GM12878 (cell line): ENCODE measurements at regions not wholly inside any gene's neighbourhood (a gene's known extent, or its start where the extent isn't known, plus 50 kb on each side); places are given as distances from the start of the nearest gene placed in this dataset.

Experiments
- ATAC-seq: fragments of 200-7000 bp; cut with Tn5 transposase; 3 replicates; pipeline ENCODE4 v1.9.1; 2020; ENCODE audit warnings: mild to moderate bottlenecking, moderate library complexity
- BruUV-seq: library from RNA; stranded (reverse); fragments of 400-500 nt; replicated peaks from 2 replicates; lab custom pipeline; 2021; lab: Mats Ljungman, UMichigan
- CTCF ChIA-PET: fragments of 300-600 bp; sonication (Branson Sonifier 250); formaldehyde crosslinking; extraction: SDS; loops from one replicate; lab custom pipeline; 2021; ENCODE audit warnings: inconsistent platforms; lab: Yijun Ruan, JAX
- POLR2A ChIA-PET: fragments of 350-600 bp; formaldehyde crosslinking; extraction: SDS; loops from one replicate; lab custom pipeline; 2021; ENCODE audit warnings: inconsistent platforms; lab: Charles Lee
- RAD21 ChIA-PET: fragments of 300-600 bp; sonication (Branson Sonifier 250); formaldehyde crosslinking; loops from one replicate; lab custom pipeline; 2023; ENCODE audit warnings: antibody characterized with exemption; ENCODE audit not compliant: unreplicated experiment; lab: Charles Lee
- SMC1A ChIA-PET: fragments of 300-600 bp; sonication (Branson Sonifier 250); formaldehyde crosslinking; loops from one replicate; lab custom pipeline; 2023; ENCODE audit not compliant: unreplicated experiment, uncharacterized antibody; lab: Charles Lee
- DNase-seq: peaks from one replicate; pipeline ENCODE4 v3.0.0-alpha.2; 2011; ENCODE audit warnings: low read depth, low spot score
- FAIRE-seq: peaks from 3 replicates; lab custom pipeline; 2011; peaks lifted over from hg19 to GRCh38; lab: Jason Lieb, UNC
- H2AFZ ChIP-seq: 2 replicates; pipeline ENCODE4 v1.6.0; 2011; ENCODE audit warnings: low read depth, low read length, control low read depth; ENCODE audit not compliant: control insufficient read depth
- H3K27ac ChIP-seq: 2 replicates; pipeline ENCODE4 v1.5.1; 2011; ENCODE audit warnings: control low read depth; ENCODE audit not compliant: control insufficient read depth, insufficient read depth
- H3K27me3 ChIP-seq, 2 experiments: replicated peaks in 1 of 2; 2 replicates each; pipeline versions ENCODE4 v1.6.0 to v1.6.1; 2011; ENCODE audit warnings: low read length in 1 of 2; ENCODE audit not compliant: control insufficient read depth in 2 of 2, insufficient read depth in 2 of 2
- H3K36me3 ChIP-seq, 2 experiments: 2 replicates each; pipeline ENCODE4 v1.5.1; 2011; ENCODE audit warnings: low read length in 1 of 2; ENCODE audit not compliant: control insufficient read depth in 2 of 2, insufficient read depth in 2 of 2
- H3K4me1 ChIP-seq: 2 replicates; pipeline ENCODE4 v1.6.1; 2011; ENCODE audit warnings: mild to moderate bottlenecking, low read length, moderate library complexity, mixed read lengths; ENCODE audit not compliant: control insufficient read depth, insufficient read depth
- H3K4me2 ChIP-seq: 2 replicates; pipeline ENCODE4 v1.6.0; 2011; ENCODE audit warnings: control low read depth; ENCODE audit not compliant: control insufficient read depth, insufficient read depth
- H3K4me3 ChIP-seq: fragments of 200-600 bp; sonication (generic); 2 replicates; pipeline ENCODE4 v1.5.1; 2016
- H3K79me2 ChIP-seq: 2 replicates; pipeline ENCODE4 v1.6.0; 2011; ENCODE audit warnings: low read length; ENCODE audit not compliant: control insufficient read depth, insufficient read depth
- H3K9ac ChIP-seq: 2 replicates; pipeline ENCODE4 v1.8.0; 2011; ENCODE audit warnings: low read length, control low read depth, mixed read lengths; ENCODE audit not compliant: control insufficient read depth, insufficient read depth
- H3K9me3 ChIP-seq: replicated peaks from 3 replicates; pipeline ENCODE4 v1.5.1; 2011; ENCODE audit warnings: mild to moderate bottlenecking, low read length; ENCODE audit not compliant: control insufficient read depth, insufficient read depth
- H4K20me1 ChIP-seq: 2 replicates; pipeline ENCODE4 v1.6.0; 2011; ENCODE audit not compliant: control insufficient read depth, insufficient read depth
- CBX3 ChIP-seq: fragments of 200-600 bp; sonication (generic); IDR thresholded peaks from 2 replicates; pipeline ENCODE4 v1.6.1; 2016; ENCODE audit warnings: low read depth, borderline replicate concordance
- MEF2A ChIP-seq: IDR thresholded peaks from 2 replicates; pipeline ENCODE4 v1.6.1; 2011; ENCODE audit warnings: low read depth, mild to moderate bottlenecking, low read length, moderate library complexity; ENCODE audit not compliant: insufficient read depth
- MEF2B ChIP-seq: fragments of 450-650 bp; IDR thresholded peaks from 2 replicates; pipeline ENCODE4 v1.6.1; 2018; ENCODE audit warnings: mild to moderate bottlenecking, moderate library complexity; ENCODE audit not compliant: partially characterized antibody, poor library complexity, severe bottlenecking
- MTA2 ChIP-seq: fragments of 450-650 bp; IDR thresholded peaks from 2 replicates; pipeline ENCODE4 v1.6.1; 2016; ENCODE audit warnings: low read depth, mild to moderate bottlenecking, moderate library complexity
- SPI1 ChIP-seq: IDR thresholded peaks from 2 replicates; pipeline ENCODE4 v1.6.1; 2011; ENCODE audit warnings: low read depth, mild to moderate bottlenecking, low read length, moderate library complexity, borderline replicate concordance; ENCODE audit not compliant: insufficient read depth
- SREBF2 ChIP-seq: IDR thresholded peaks from 2 replicates; pipeline ENCODE4 v1.6.1; 2012; ENCODE audit warnings: mild to moderate bottlenecking, low read length
- WGBS: methylation state at CpG from one replicate; pipeline ENCODE4 v1.1.6; 2016; ENCODE audit warnings: low lambda C conversion rate; ENCODE audit not compliant: insufficient replicate concordance, insufficient coverage; ENCODE audit errors: missing lambda C conversion rate; 5-methylcytosine and 5-hydroxymethylcytosine counted together
- in situ Hi-C: fragments of 300-500 bp; cut with MboI; formaldehyde crosslinking; loops from 9 replicates; pipeline ENCODE4 v1.14.3; 2018; ENCODE audit warnings: mixed read lengths
- intact Hi-C: fragments of 100-400 bp; cut with micrococcal nuclease; formaldehyde crosslinking; loops from one replicate; pipeline ENCODE4 v1.14.2; 2022; ENCODE audit not compliant: unreplicated experiment
- TF ChIP-seq, protein P1 (sequence below): fragments of 450-650 bp; IDR thresholded peaks from 2 replicates; pipeline ENCODE4 v1.6.1; 2017; ENCODE audit warnings: antibody characterized with exemption, mild to moderate bottlenecking, moderate library complexity
- TF ChIP-seq, protein P2 (sequence below): IDR thresholded peaks from 2 replicates; pipeline ENCODE4 v1.6.1; 2012; ENCODE audit warnings: mild to moderate bottlenecking, low read depth, low read length

DNA sequence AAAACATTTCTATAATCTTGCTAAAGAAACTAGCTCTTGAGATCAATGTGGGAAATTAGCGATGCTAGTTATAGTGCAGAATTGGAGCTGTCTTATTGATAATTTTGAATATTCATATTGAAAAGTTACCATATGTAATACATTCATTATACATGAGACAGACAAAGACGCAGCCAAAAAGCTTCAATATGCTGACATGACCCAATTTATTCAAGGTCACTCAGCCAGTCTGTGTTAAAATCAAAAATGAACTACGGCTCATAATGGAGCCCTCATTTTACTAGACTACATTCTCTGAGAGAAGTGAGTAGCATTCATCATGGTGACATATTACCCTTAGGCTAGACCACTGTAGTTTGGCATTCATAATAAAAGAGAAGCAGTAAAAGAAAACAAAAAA is 107.3 kb upstream of the GABRG2 start:
- FAIRE-seq (no peak), DNase-seq (no peak), ATAC-seq (no peak)
- SMC1A ChIA-PET, result no interaction called here
- Histone ChIP-seq H3K36me3 (no peaks in the 10 kb centered on the region), H3K4me1 (no peaks in the 10 kb centered on the region), H3K79me2 (no peaks in the 10 kb centered on the region), H3K9me3 (no peaks in the 10 kb centered on the region), H2AFZ (no peak overlapping the region), H3K27me3 (no peaks in the 10 kb centered on the region), H4K20me1 (no peaks in the 10 kb centered on the region), H3K27ac (no peak overlapping the region), H3K4me3 (no peak overlapping the region), H3K9ac (no peak overlapping the region), H3K4me2 (no peak overlapping the region)
- 17% methylated on average over 3 of the region's 3 CpGs for whole genome bisulfite sequencing
- no TSS peak for BruUV-seq
- CTCF ChIA-PET, result interaction anchor here (0.7 kb wide), 1 partner anchor 1445 kb away, joined by 3 read pairs; no protein-coding TSS in a partner anchor
- RAD21 ChIA-PET, result no interaction called here
- in situ Hi-C loops, result no loop called here
- no peak for TF ChIP-seq MEF2B
- no peak for TF ChIP-seq SPI1
- TF ChIP-seq MTA2, result no peak
- TF ChIP-seq, protein P1, sequence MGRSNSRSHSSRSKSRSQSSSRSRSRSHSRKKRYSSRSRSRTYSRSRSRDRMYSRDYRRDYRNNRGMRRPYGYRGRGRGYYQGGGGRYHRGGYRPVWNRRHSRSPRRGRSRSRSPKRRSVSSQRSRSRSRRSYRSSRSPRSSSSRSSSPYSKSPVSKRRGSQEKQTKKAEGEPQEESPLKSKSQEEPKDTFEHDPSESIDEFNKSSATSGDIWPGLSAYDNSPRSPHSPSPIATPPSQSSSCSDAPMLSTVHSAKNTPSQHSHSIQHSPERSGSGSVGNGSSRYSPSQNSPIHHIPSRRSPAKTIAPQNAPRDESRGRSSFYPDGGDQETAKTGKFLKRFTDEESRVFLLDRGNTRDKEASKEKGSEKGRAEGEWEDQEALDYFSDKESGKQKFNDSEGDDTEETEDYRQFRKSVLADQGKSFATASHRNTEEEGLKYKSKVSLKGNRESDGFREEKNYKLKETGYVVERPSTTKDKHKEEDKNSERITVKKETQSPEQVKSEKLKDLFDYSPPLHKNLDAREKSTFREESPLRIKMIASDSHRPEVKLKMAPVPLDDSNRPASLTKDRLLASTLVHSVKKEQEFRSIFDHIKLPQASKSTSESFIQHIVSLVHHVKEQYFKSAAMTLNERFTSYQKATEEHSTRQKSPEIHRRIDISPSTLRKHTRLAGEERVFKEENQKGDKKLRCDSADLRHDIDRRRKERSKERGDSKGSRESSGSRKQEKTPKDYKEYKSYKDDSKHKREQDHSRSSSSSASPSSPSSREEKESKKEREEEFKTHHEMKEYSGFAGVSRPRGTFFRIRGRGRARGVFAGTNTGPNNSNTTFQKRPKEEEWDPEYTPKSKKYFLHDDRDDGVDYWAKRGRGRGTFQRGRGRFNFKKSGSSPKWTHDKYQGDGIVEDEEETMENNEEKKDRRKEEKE, result no peak
- TF ChIP-seq CBX3, result no peak
- TF ChIP-seq, protein P2, sequence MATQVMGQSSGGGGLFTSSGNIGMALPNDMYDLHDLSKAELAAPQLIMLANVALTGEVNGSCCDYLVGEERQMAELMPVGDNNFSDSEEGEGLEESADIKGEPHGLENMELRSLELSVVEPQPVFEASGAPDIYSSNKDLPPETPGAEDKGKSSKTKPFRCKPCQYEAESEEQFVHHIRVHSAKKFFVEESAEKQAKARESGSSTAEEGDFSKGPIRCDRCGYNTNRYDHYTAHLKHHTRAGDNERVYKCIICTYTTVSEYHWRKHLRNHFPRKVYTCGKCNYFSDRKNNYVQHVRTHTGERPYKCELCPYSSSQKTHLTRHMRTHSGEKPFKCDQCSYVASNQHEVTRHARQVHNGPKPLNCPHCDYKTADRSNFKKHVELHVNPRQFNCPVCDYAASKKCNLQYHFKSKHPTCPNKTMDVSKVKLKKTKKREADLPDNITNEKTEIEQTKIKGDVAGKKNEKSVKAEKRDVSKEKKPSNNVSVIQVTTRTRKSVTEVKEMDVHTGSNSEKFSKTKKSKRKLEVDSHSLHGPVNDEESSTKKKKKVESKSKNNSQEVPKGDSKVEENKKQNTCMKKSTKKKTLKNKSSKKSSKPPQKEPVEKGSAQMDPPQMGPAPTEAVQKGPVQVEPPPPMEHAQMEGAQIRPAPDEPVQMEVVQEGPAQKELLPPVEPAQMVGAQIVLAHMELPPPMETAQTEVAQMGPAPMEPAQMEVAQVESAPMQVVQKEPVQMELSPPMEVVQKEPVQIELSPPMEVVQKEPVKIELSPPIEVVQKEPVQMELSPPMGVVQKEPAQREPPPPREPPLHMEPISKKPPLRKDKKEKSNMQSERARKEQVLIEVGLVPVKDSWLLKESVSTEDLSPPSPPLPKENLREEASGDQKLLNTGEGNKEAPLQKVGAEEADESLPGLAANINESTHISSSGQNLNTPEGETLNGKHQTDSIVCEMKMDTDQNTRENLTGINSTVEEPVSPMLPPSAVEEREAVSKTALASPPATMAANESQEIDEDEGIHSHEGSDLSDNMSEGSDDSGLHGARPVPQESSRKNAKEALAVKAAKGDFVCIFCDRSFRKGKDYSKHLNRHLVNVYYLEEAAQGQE, result no peak
- TF ChIP-seq MEF2A, result no peak
- no peak for TF ChIP-seq SREBF2
- POLR2A ChIA-PET, result no interaction called here
- intact Hi-C loops, result loop anchor here (5.0 kb wide), 1 partner anchor 822 kb away; no protein-coding TSS in a partner anchor
